ENCODE measurements at regions not wholly inside any gene's neighbourhood (a gene's known extent, or its start where the extent isn't known, plus 50 kb on each side); places are given as distances from the start of the nearest gene placed in this dataset.
"Not testable (repeated sequence)": the region's sequence is repeated elsewhere in the genome, so short reads cannot be mapped to it uniquely, and the experiment has no call there.

- DNase-seq: no peak
These were observed 228.8 kb downstream of the SMARCA2 start for GRCh38 chr9:2243666-2244555.

- no peak for DNase-seq
These were observed 232.2 kb downstream of the SMARCA2 start for GRCh38 chr9:2247340-2247739.

GRCh38 chr9:2248768-2249265 is 233.7 kb downstream of the SMARCA2 start:
- no peak for DNase-seq

GRCh38 chr9:2253636-2254580 is 238.8 kb downstream of the SMARCA2 start:
- DNase-seq: no peak

- DNase-seq: no peak
These were observed 240.0 kb downstream of the SMARCA2 start for GRCh38 chr9:2255128-2255527.

GRCh38 chr9:2257248-2257929 is 242.2 kb downstream of the SMARCA2 start:
- DNase-seq: no peak

GRCh38 chr9:2260417-2261306 is 245.5 kb downstream of the SMARCA2 start:
- no peak for DNase-seq

GRCh38 chr9:2261421-2262103 is 246.4 kb downstream of the SMARCA2 start:
- DNase-seq: no peak

GRCh38 chr9:2262386-2263071 is 247.4 kb downstream of the SMARCA2 start:
- DNase-seq: no peak

- DNase-seq: no peak
These were observed 248.0 kb downstream of the SMARCA2 start for GRCh38 chr9:2263111-2263510.

GRCh38 chr9:2263665-2264064 is 248.5 kb downstream of the SMARCA2 start:
- DNase-seq: no peak

GRCh38 chr9:2264081-2264480 is 248.9 kb downstream of the SMARCA2 start:
- no peak for DNase-seq

- no peak for DNase-seq
These were observed 252.1 kb downstream of the SMARCA2 start for GRCh38 chr9:2267181-2267745.

- no peak for DNase-seq
These were observed 254.6 kb downstream of the SMARCA2 start for GRCh38 chr9:2269778-2270177.

- no peak for DNase-seq
These were observed 255.4 kb downstream of the SMARCA2 start for GRCh38 chr9:2270565-2270964.

GRCh38 chr9:2271426-2271825 is 256.3 kb downstream of the SMARCA2 start:
- DNase-seq: peak; percentile 12

- no peak for DNase-seq
These were observed 259.6 kb downstream of the SMARCA2 start for GRCh38 chr9:2274762-2275161.

GRCh38 chr9:2276296-2276695 is 261.1 kb downstream of the SMARCA2 start:
- no peak for DNase-seq

GRCh38 chr9:2277133-2277532 is 262.0 kb downstream of the SMARCA2 start:
- not testable (repeated sequence) for DNase-seq

GRCh38 chr9:2277644-2278043 is 262.5 kb downstream of the SMARCA2 start:
- DNase-seq: not testable (repeated sequence)

Data from CD4-positive, alpha-beta T cell treated with Interleukin-21 for 1 hour (primary cell).